Mucosa of descending colon (tissue), 3 donors: ENCODE measurements at regions not wholly inside any gene's neighbourhood (a gene's known extent, or its start where the extent isn't known, plus 50 kb on each side); places are given as distances from the start of the nearest gene placed in this dataset.

Experiments
- ATAC-seq: fragments of 200-7000 bp; cut with Tn5 transposase; one replicate; pipeline ENCODE4 v1.9.1; 2020; ENCODE audit warnings: mild to moderate bottlenecking, moderate library complexity
- DNase-seq, 3 donors: peaks; one replicate each; pipeline ENCODE4 v3.0.0-alpha.2; 2020
- H3K36me3 ChIP-seq: fragments of 200-600 bp; one replicate; pipeline ENCODE4 v1.8.0; 2021; ENCODE audit warnings: low read depth, mild to moderate bottlenecking
- H3K4me1 ChIP-seq: fragments of 200-600 bp; one replicate; pipeline ENCODE4 v1.8.0; 2021; ENCODE audit warnings: low read depth, mild to moderate bottlenecking
- H3K4me3 ChIP-seq: fragments of 200-600 bp; one replicate; pipeline ENCODE4 v1.8.0; 2021; ENCODE audit warnings: mild to moderate bottlenecking
- H3K9me3 ChIP-seq: fragments of 200-600 bp; one replicate; pipeline ENCODE4 v1.8.0; 2021; ENCODE audit warnings: mild to moderate bottlenecking
- CTCF ChIP-seq: fragments of 200-600 bp; IDR thresholded peaks from one replicate; pipeline ENCODE4 v1.8.0; 2022; ENCODE audit warnings: antibody characterized with exemption, mild to moderate bottlenecking
- intact Hi-C, 2 donors: fragments of 100-400 bp; cut with DNase I in 1 of 2; cut with micrococcal nuclease in 1 of 2; formaldehyde crosslinking; loops; one replicate each; pipeline versions ENCODE4 v1.11.0 to v1.11.1; 2022; cut with DNase I, micrococcal nuclease
- donor health status: DM: no; HTN: no; CAD: no; lungs with moderate emphysema.
- donor health status: DM: no; HTN: no; CAD: no.
- donor health status: DM: no; HTN: yes; CAD: no.

- TF ChIP-seq CTCF: no peak
Observed at GRCh38 chr11:42249401-42249800, 789.9 kb upstream of the LRRC4C start.

GRCh38 chr11:42249956-42250355, 790.5 kb upstream of the LRRC4C start:
- no peak for DNase-seq
- Histone ChIP-seq H3K4me3 (no peak overlapping the region), H3K36me3 (no peaks in the 10 kb centered on the region), H3K4me1 (no peaks in the 10 kb centered on the region), H3K9me3 (peaks cover 28% of the 10 kb centered on the region)
- intact Hi-C loops: no loop called here
- no peak for ATAC-seq
- TF ChIP-seq CTCF: no peak

More at GRCh38 chr11:42249401-42249800, 789.9 kb upstream of the LRRC4C start:
- intact Hi-C loops: no loop called here
- Histone ChIP-seq H3K9me3 (peaks cover 28% of the 10 kb centered on the region), H3K4me1 (no peaks in the 10 kb centered on the region), H3K36me3 (no peaks in the 10 kb centered on the region), H3K4me3 (no peak overlapping the region)
- no peak for ATAC-seq
- no peak for DNase-seq

GRCh38 chr11:42251984-42252383, 792.5 kb upstream of the LRRC4C start:
- Histone ChIP-seq H3K4me1 (no peaks in the 10 kb centered on the region), H3K36me3 (no peaks in the 10 kb centered on the region), H3K4me3 (no peak overlapping the region), H3K9me3 (peaks cover 28% of the 10 kb centered on the region)
- ATAC-seq (no peak), DNase-seq (no peak)
- TF ChIP-seq CTCF: no peak
- intact Hi-C loops: no loop called here

GRCh38 chr11:42253156-42253555, 793.7 kb upstream of the LRRC4C start:
- Histone ChIP-seq H3K36me3 (no peaks in the 10 kb centered on the region), H3K9me3 (peaks cover 21% of the 10 kb centered on the region), H3K4me3 (no peak overlapping the region), H3K4me1 (no peaks in the 10 kb centered on the region)
- DNase-seq (no peak), ATAC-seq (no peak)
- TF ChIP-seq CTCF: no peak
- intact Hi-C loops: no loop called here

- TF ChIP-seq CTCF: no peak
- no peak overlapping the region for H3K4me3 ChIP-seq
Observed at GRCh38 chr11:42255906-42256305, 796.5 kb upstream of the LRRC4C start.

GRCh38 chr11:42257534-42257933, 798.1 kb upstream of the LRRC4C start:
- Histone ChIP-seq H3K4me3 (no peak overlapping the region), H3K9me3 (peaks cover 13% of the 10 kb centered on the region), H3K36me3 (no peaks in the 10 kb centered on the region), H3K4me1 (no peaks in the 10 kb centered on the region)
- no peak for ATAC-seq
- intact Hi-C loops: no loop called here
- TF ChIP-seq CTCF: no peak
- DNase-seq: no peak

More at GRCh38 chr11:42255906-42256305, 796.5 kb upstream of the LRRC4C start:
- H3K4me1 ChIP-seq: no peaks in the 10 kb centered on the region
- H3K9me3 ChIP-seq: peaks cover 11% of the 10 kb centered on the region
- intact Hi-C loops: no loop called here
- no peaks in the 10 kb centered on the region for H3K36me3 ChIP-seq
- DNase-seq: no peak
- no peak for ATAC-seq
